Limb (tissue), 2 donors: ENCODE measurements at regions not wholly inside any gene's neighbourhood (a gene's known extent, or its start where the extent isn't known, plus 50 kb on each side); places are given as distances from the start of the nearest gene placed in this dataset.

Experiments used
- DNase-seq, 2 donors: peaks; one replicate each; pipeline ENCODE4 v3.0.0-alpha.2; 2016; ENCODE audit errors: extremely low spot score in 2 of 2

DNA sequence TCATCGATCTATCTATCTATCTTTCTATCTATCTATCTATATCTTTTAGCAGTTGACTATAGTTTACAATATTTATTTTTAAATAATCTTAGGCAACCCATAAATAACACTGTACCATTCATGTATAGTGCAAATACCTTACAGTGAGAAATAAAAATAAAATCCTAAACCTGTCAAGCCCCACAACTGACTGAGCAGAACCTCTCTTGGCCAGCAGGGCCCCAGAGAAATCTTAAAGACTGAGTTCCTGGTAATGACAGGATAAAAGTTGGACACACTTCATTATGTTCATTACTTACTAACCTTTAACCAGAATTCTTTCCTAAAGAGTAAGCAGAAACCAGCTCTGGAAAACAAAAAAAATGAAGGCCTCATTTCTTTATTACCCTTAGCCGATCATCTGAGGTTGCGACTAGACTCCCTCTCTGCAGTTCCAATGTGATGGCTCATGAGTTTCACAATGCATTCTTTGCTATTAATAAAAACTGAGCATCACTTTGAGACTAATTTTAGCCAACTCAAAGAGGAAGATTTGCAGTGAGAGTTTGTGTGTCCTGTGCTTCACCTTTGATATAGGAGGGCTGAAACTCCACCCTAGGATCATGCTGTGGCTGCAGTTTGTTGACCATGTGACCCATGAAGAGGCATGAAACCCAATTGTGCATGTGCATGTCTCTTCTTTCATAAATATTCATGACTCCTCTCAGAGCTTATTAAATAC is 1072.0 kb downstream of the NSUN3 start:
- no peak for DNase-seq

DNA sequence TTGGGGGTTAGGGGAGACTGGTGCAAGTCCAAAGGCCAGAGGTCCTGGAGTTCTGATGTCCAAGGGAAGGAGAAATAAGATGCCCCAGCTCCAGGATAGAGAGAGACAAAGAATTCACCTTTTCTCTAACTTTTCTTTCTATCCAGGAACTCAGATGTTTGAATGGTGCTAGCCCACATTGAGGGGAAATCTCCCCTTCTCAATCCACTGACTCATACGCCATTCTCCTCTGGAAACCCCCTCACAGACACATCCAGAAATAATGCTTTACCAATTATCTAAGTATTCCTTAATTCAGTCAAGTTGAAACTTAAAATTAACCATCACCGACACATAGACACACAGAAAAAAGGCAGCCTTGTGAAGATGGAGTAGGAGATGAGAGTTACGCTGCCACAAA is 1085.2 kb downstream of the NSUN3 start:
- no peak for DNase-seq

DNA sequence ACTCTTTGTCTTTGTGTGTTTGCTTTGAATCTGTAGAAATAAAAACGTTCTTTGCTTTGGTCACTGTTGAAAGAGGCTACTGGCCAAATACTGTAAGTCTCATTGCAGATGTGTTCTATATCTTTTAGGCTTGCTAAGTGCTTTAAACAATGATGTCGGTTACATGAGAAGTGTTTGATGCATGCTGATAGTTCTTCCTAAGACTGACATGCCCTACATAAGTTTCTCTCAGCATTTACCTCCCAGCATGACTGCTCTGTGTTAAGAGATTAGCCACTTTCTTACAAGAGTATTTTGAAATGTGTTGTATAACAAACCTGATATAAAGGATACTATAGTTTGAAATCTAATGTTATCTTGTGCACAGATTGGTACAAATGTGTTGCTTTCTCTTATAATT is 1088.7 kb downstream of the NSUN3 start:
- DNase-seq, result no peak

DNA sequence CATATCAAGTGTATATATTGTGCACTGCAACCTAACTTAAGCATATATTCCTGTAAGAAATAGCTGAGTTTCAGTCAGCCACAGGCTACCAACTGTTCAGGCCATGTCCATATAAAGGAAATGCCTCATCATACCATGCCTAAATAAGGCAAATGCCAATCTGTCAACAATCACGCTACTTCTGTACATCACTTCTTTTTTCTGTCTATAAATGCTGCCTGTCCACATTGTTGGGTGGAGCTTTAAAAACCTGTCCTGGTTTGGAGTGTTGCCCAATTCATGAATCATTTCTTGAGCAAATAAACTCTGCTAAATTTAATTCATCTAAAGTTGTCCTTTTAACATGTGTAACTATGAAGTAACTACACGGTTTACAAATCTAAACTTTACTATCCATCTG is 1091.9 kb downstream of the NSUN3 start:
- no peak for DNase-seq

- DNase-seq, result no peak
Observed at GRCh38 chr3:95162794-95163193, 1099.9 kb downstream of the NSUN3 start.

DNA sequence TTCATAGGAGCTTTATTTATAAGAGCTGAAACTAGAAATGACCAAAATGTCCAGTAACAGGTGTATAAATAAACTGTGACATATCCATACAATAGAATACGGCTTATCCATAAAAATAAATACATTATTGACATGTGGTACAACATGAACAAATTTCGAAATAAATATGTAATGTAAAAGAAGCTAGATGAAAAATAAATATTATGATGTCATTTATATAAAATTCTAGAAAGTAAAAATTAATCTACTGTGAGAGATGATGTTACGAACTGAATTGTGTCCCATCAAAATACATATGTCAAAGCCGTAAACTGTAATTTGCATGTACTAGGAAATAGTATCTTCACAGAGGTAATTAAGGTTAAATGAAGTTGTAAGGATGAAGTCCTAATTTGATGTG is 1104.9 kb downstream of the NSUN3 start:
- no peak for DNase-seq

GRCh38 chr3:95168526-95168925 is 1105.7 kb downstream of the NSUN3 start:
- no peak for DNase-seq

DNA sequence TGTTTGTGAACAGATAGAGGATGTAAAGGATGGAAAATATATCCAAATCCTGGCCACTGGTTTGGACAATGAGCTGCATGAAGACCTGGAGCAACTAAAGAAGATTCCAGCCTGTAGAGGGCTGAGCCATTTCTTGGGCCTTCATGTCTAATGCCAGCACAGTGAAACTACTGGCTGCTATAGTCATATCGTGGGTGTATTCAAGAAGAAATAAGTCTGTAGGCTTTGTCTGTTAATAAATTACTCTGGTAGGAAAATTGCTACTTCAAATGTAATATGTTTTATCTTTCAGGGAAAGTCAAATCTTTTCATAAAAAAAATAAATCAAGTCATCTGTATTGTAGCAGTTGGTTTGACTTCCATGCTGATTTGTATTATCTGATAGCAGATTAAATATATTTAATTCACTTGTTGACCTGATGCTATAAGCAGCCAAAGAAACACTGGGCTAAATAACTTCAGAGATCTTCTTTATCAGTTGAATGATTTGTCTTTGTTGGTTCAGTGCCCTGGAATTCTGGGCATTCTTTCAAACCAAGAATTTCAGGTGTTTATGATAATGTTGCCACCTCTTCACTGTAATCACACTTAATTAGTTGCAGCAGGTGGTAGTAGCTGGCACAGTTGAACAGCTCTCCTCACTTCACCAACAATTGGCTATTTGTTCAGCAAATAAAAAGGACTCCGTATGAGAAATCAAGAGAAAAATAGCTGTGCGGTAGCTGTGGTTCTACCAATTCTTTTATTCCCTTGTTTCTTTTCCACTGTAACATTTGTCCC is 1109.5 kb downstream of the NSUN3 start:
- no peak for DNase-seq

- DNase-seq, result no peak
Observed at GRCh38 chr3:95177096-95177495, 1114.2 kb downstream of the NSUN3 start.

- no peak for DNase-seq
Observed at GRCh38 chr3:95184038-95184437, 1121.2 kb downstream of the NSUN3 start.

- DNase-seq, result no peak
Observed at GRCh38 chr3:95189348-95189747, 1126.5 kb downstream of the NSUN3 start.

- no peak for DNase-seq
Observed at GRCh38 chr3:95197661-95198060, 1134.8 kb downstream of the NSUN3 start.

DNA sequence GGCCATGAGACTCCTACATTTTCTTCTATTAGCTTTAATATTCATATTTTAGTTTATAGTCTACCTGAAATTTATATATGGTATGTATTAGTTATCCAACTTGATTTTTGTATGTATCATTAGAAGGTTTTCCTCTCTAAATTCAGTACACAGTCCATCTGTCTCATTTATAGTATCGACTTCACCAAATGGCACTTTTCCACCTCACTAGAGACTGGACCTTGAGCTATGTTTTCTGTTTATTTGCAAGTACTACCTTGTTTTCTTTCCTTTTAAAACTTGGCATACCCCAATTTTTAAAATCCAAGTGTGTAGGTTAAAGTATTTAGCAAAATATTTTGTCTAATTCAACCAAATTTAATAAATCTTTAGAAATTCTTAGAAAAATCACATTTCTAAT is 1137.5 kb downstream of the NSUN3 start:
- no peak for DNase-seq

- DNase-seq, result no peak
Observed at GRCh38 chr3:95210878-95211277, 1148.0 kb downstream of the NSUN3 start.

DNA sequence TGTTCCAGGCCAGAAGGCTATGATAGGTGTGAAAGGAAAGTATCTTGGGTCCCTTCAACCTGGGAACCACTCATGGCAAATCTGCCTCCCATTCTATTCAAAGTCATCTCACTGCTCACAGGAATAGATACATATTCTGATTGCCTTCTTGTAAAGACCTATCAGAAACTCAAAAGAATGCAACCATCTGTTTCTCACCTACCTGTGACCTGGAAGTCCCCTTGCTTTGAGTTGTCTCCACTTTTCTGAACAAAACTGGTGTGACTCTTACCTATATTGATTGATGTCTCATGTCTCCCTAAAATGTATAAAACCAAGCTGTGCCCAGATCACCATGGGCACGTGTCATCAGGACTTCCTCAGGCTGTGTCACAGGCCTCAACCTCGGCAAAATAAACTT is 1149.3 kb downstream of the NSUN3 start:
- DNase-seq, result no peak

- no peak for DNase-seq
Observed at GRCh38 chr3:95215437-95215957, 1152.6 kb downstream of the NSUN3 start.

- no peak for DNase-seq
Observed at GRCh38 chr3:95217661-95218060, 1154.8 kb downstream of the NSUN3 start.

DNA sequence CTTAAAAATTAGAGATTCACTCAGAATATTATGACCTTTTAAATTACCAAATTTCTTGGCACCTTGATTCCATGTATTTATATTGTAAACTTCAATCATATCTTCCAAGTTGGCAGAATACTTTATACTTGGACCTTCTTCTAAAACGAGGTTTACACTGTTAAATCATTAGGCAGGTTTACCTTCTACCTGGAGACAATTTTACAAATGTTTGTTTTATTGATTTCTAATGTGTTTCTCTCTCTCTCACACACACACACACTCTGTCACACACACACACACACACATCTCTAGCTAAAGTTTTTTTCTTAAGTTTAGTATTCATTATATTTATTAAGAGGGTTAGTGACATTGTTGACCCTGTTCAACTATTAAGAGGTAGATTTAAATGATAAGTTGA is 1155.6 kb downstream of the NSUN3 start:
- no peak for DNase-seq

- no peak for DNase-seq
Observed at GRCh38 chr3:95226437-95226836, 1163.6 kb downstream of the NSUN3 start.

DNA sequence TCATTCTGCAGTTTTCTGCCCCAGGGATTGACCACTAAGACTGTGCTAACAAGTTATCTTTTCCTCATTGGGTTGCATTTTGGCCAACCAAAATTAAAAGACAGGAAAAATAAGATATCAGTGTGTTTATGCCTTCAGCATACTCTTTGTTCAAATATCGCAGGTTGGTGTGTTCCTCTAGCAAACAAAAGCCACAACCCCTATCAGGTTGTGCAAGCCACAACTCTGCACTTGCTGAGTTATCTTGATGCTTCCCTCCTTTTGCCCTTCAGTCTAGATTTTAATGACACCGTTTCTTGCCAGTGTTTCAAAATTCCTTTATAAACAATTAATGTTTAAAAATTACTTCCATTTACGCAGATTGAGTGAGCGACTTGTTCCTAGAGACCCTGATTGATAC is 1164.2 kb downstream of the NSUN3 start:
- DNase-seq, result no peak

DNA sequence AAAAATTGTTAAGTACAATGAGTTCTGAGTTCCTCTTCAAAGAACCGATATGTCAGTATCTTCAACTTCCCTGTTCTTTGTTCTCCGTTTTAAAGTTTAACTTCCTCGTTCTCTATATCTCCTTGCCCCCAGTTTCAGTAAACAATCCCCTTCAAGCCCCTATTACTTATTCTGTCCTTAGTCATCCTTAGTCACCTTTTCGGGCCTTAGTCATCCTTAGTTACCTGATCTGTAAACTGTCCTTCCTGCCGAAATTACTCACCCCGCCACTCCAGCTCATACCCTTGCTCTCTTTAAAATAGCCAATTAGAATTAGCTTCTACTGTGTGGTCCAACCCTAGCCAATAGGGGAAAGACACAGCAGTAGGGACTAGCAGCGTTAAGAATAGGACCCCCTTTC is 1165.6 kb downstream of the NSUN3 start:
- DNase-seq, result no peak

- no peak for DNase-seq
Observed at GRCh38 chr3:95235916-95236315, 1173.1 kb downstream of the NSUN3 start.

DNA sequence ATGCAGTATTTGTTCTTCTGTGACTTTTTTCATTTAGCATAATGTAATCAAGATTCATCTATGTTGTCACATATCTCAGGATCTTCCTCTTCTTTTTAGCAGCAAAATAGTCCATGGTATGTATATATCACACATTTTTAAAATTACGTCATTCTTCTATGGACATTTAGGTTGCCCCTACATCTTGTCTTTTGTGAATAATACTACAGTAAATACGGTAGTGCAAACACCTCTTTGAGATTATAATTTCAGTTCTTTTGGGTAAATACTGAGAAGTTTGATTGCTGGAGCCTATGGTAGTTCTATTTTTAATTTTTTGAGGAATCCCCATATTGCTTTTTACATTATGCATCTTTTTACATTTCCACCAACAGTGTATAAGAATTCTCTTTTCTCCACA is 1174.9 kb downstream of the NSUN3 start:
- no peak for DNase-seq
